Stomach (tissue), 4 donors: ENCODE measurements at regions not wholly inside any gene's neighbourhood (a gene's known extent, or its start where the extent isn't known, plus 50 kb on each side); places are given as distances from the start of the nearest gene placed in this dataset.

ENCODE experiments used
- CTCF ChIP-seq, 7 experiments: fragments of 450-650 bp in 4 of 7; fragments of 200-600 bp in 3 of 7; sonication (generic) in 3 of 7; IDR thresholded peaks; one replicate each; pipeline ENCODE4 v1.5.1; 2016 to 2019; ENCODE audit warnings: antibody characterized with exemption in 7 of 7, control low read depth in 2 of 7, mild to moderate bottlenecking in 1 of 7
- EP300 ChIP-seq: sonication (generic); formaldehyde crosslinking; IDR thresholded peaks from one replicate; pipeline ENCODE4 v1.6.1; 2017; ENCODE audit warnings: antibody characterized with exemption
- POLR2A ChIP-seq, 4 donors: fragments of 450-650 bp; IDR thresholded peaks; one replicate each; pipeline ENCODE4 v1.6.1; 2016; ENCODE audit warnings: antibody characterized with exemption in 4 of 4, control low read depth in 2 of 4, mild to moderate bottlenecking in 1 of 4, moderate library complexity in 1 of 4
- POLR2AphosphoS5 ChIP-seq, 3 donors: sonication (generic); formaldehyde crosslinking; IDR thresholded peaks; one replicate each; pipeline ENCODE4 v1.6.1; 2016; ENCODE audit warnings: antibody characterized with exemption in 3 of 3

GRCh38 chr4:90061881-90062280, 65.3 kb upstream of the CCSER1 start:
- TF ChIP-seq CTCF (IDR thresholded peaks at IDR 0.05) (no peak), POLR2A (IDR thresholded peaks at IDR 0.05) (no peak), EP300 (no peak), POLR2AphosphoS5 (IDR thresholded peaks at IDR 0.05) (no peak)
